Fibroblast of the aortic adventitia (primary cell): ENCODE measurements at regions not wholly inside any gene's neighbourhood (a gene's known extent, or its start where the extent isn't known, plus 50 kb on each side); places are given as distances from the start of the nearest gene placed in this dataset.

Experiments
- DNase-seq: peaks from one replicate; pipeline ENCODE4 v3.0.0-alpha.2; 2010; ENCODE audit warnings: low read depth
- H3K4me3 ChIP-seq: 2 replicates; pipeline ENCODE4 v1.5.1; 2011; ENCODE audit warnings: low read depth, mild to moderate bottlenecking, control low read depth, low read length, moderate library complexity
- CTCF ChIP-seq: IDR thresholded peaks from 2 replicates; pipeline ENCODE4 v1.5.1; 2011; ENCODE audit warnings: mild to moderate bottlenecking, low read length, control low read depth, inconsistent platforms; ENCODE audit not compliant: insufficient read depth

DNA sequence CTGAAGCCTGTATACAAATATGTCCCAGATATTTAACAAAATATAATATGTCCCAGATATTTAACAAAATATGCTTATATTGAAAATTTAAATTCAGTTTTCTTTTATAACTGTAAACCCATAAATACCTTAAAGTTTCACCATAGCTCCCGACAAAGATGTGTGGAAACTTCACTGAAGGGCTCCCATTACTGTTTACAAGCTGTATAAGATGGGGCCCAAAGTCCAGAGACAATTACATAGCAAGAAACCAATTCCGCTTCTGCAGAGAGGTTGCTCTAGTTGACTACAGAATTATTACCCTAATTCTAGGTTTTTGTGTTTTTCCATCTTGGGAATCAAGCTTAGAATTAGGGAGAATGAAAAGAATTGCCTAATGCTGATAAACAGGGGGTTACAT lies 102.6 kb upstream of the EPHA6 start:
- no peak overlapping the region for H3K4me3 ChIP-seq
- TF ChIP-seq CTCF, result no peak
- DNase-seq, result no peak

DNA sequence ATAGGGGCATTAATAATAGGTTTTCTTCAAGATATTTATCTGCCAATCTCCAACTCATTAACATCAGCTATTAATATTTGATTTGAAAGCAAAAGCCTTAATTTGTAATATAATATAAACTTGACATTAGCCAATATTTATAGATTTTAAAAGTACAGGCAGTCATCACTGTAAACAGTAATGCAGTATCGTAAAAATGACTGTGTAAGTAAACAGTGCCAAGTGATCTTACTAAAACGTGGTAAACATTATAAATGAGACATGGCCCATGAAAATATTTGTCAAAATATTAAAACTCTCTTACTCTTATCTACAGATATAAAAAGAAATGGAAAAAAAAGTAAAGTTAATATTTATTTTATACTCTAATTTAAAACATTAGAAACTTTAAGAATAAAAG lies 101.6 kb upstream of the EPHA6 start:
- no peak for TF ChIP-seq CTCF
- no peak overlapping the region for H3K4me3 ChIP-seq
- no peak for DNase-seq

- no peak overlapping the region for H3K4me3 ChIP-seq
- TF ChIP-seq CTCF, result no peak
- DNase-seq, result no peak
Observed at GRCh38 chr3:96719921-96720320, 94.5 kb upstream of the EPHA6 start.

DNA sequence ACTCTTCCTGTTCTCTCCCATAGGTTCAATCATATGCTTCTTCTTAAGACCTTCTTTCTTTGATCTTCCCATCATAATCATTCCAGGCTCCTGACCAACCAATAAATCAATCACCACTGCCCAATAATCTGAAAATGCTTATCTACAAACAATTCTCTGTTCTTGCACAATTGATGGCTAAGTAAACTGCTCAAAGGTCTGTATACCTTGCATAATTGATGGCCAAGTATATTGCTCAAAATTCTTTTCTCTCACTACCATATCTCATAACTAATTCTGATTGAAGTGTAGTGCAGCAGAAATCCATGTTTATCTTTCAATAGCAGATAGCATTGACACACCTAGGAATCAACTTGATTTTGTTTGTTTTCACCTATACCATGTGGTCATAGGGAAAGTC lies 83.4 kb upstream of the EPHA6 start:
- no peak overlapping the region for H3K4me3 ChIP-seq
- no peak for TF ChIP-seq CTCF
- no peak for DNase-seq

DNA sequence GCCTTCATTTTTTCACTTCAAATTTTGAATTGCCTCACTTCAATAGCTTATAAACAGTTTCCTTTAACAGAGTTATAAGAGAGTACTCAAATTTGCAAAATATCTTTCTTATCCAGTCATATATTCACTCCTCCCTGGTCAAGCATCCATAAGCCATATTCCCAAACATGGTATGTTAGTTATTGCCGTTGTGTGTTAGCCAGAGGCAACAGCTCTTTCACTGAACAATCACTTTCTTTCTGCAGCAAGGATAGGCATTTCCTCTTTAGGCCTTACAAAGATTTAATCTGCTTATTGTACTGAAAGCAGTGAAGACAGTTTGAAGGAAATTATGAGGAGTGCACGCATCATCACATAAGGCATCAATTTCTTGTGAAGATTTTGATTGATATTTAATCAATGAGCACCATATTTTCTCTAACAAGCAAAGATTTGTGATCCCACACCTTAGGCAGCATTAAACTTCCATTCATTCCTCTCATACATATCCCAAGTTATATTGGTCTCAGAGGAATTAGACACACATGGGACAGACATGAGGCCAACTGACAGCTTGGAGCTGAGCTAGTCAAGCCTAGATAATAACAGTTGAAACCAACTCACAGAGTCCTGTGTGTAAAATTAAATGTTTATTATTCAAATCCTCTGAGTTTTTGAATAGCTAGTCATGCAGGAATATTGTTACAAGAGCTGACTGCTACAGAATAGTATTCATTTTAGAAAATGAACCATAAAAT lies 80.0 kb upstream of the EPHA6 start:
- no peak for TF ChIP-seq CTCF
- no peak for DNase-seq
- H3K4me3 ChIP-seq, result no peak overlapping the region

- no peak for TF ChIP-seq CTCF
- DNase-seq, result no peak
- H3K4me3 ChIP-seq, result no peak overlapping the region
Observed at GRCh38 chr3:96748139-96748538, 66.3 kb upstream of the EPHA6 start.
